Mucosa of descending colon (tissue), 3 donors: ENCODE measurements at regions not wholly inside any gene's neighbourhood (a gene's known extent, or its start where the extent isn't known, plus 50 kb on each side); places are given as distances from the start of the nearest gene placed in this dataset.

ENCODE experiments used
- ATAC-seq: fragments of 200-7000 bp; cut with Tn5 transposase; one replicate; pipeline ENCODE4 v1.9.1; 2020; ENCODE audit warnings: mild to moderate bottlenecking, moderate library complexity
- DNase-seq, 3 donors: peaks; one replicate each; pipeline ENCODE4 v3.0.0-alpha.2; 2020
- H3K36me3 ChIP-seq: fragments of 200-600 bp; one replicate; pipeline ENCODE4 v1.8.0; 2021; ENCODE audit warnings: low read depth, mild to moderate bottlenecking
- H3K4me1 ChIP-seq: fragments of 200-600 bp; one replicate; pipeline ENCODE4 v1.8.0; 2021; ENCODE audit warnings: low read depth, mild to moderate bottlenecking
- H3K4me3 ChIP-seq: fragments of 200-600 bp; one replicate; pipeline ENCODE4 v1.8.0; 2021; ENCODE audit warnings: mild to moderate bottlenecking
- H3K9me3 ChIP-seq: fragments of 200-600 bp; one replicate; pipeline ENCODE4 v1.8.0; 2021; ENCODE audit warnings: mild to moderate bottlenecking
- intact Hi-C, 2 donors: fragments of 100-400 bp; cut with DNase I in 1 of 2; cut with micrococcal nuclease in 1 of 2; formaldehyde crosslinking; loops; one replicate each; pipeline versions ENCODE4 v1.11.0 to v1.11.1; 2022; cut with DNase I, micrococcal nuclease
- TF ChIP-seq, protein P1 (sequence below): fragments of 200-600 bp; IDR thresholded peaks from one replicate; pipeline ENCODE4 v1.8.0; 2022; ENCODE audit warnings: antibody characterized with exemption, mild to moderate bottlenecking
- donor health status: DM: no; HTN: no; CAD: no; lungs with moderate emphysema.
- donor health status: DM: no; HTN: no; CAD: no.
- donor health status: DM: no; HTN: yes; CAD: no.

DNA sequence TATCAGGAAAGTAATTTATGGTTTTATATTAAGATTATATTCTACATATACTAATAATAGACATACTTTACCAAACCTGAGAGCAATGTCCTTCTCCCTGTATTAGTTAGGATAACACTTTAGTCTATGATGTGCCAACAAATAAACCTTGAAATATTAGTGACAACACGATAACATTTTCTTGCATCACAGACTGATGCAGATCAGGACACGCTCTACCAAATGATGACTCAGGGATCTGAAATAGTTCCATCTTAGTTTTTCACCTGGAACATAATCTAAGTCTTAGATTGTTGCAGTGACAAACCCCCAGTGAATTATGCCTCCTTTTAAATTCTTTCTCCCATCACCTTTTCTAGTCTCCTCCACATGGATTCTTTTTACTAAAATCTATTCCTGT lies 214.2 kb downstream of the CLCN4 start:
- H3K9me3 ChIP-seq, result no peaks in the 10 kb centered on the region
- TF ChIP-seq, protein P1, sequence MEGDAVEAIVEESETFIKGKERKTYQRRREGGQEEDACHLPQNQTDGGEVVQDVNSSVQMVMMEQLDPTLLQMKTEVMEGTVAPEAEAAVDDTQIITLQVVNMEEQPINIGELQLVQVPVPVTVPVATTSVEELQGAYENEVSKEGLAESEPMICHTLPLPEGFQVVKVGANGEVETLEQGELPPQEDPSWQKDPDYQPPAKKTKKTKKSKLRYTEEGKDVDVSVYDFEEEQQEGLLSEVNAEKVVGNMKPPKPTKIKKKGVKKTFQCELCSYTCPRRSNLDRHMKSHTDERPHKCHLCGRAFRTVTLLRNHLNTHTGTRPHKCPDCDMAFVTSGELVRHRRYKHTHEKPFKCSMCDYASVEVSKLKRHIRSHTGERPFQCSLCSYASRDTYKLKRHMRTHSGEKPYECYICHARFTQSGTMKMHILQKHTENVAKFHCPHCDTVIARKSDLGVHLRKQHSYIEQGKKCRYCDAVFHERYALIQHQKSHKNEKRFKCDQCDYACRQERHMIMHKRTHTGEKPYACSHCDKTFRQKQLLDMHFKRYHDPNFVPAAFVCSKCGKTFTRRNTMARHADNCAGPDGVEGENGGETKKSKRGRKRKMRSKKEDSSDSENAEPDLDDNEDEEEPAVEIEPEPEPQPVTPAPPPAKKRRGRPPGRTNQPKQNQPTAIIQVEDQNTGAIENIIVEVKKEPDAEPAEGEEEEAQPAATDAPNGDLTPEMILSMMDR, result no peak
- H3K4me1 ChIP-seq, result no peaks in the 10 kb centered on the region
- ATAC-seq, result no peak
- no peaks in the 10 kb centered on the region for H3K36me3 ChIP-seq
- no peak overlapping the region for H3K4me3 ChIP-seq
- no peak for DNase-seq
- intact Hi-C loops, result no loop called here

DNA sequence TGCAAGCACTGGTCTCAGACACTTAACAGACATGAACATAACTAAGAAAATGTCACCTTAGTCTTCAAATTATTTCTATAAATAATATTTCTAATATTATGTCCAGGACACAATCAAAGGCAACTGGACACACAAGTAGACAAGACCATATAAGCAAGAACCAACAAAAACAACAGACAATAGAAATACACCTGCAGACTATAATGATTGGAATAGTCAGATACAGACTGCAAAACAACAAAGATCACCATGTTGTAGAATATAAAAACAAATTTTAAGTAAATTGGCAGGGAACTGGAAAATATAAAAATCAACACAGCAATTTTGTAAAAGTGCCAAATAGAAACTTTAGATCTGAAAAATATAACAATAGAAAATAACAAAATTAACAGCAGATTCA lies 220.7 kb downstream of the CLCN4 start:
- no peaks in the 10 kb centered on the region for H3K4me1 ChIP-seq
- DNase-seq, result no peak
- no peaks in the 10 kb centered on the region for H3K36me3 ChIP-seq
- TF ChIP-seq, protein P1, result no peak
- no peaks in the 10 kb centered on the region for H3K9me3 ChIP-seq
- ATAC-seq, result no peak
- H3K4me3 ChIP-seq, result no peak overlapping the region
- intact Hi-C loops, result no loop called here

DNA sequence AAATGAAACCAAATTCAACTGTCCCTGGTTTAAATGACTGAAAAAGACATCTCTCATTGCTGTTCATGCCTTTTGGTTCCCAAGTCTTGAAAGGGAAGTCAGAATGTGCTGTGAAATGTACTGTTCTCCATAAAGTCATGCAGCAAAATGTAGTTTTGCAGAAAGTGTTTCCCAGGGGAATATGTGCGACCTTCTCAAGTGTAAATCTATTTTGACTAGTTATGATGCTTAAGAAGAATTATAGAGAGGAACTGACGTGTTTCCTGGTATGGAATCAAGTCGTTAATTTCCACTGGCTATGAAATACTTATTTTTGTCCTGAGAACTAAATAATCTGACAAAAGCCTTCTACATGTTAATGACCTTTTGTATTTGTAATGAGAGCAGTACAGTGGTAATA lies 223.1 kb downstream of the CLCN4 start:
- H3K9me3 ChIP-seq, result no peaks in the 10 kb centered on the region
- intact Hi-C loops, result no loop called here
- DNase-seq (no peak), ATAC-seq (no peak)
- no peaks in the 10 kb centered on the region for H3K36me3 ChIP-seq
- TF ChIP-seq, protein P1, result no peak
- H3K4me1 ChIP-seq, result no peaks in the 10 kb centered on the region
- no peak overlapping the region for H3K4me3 ChIP-seq

DNA sequence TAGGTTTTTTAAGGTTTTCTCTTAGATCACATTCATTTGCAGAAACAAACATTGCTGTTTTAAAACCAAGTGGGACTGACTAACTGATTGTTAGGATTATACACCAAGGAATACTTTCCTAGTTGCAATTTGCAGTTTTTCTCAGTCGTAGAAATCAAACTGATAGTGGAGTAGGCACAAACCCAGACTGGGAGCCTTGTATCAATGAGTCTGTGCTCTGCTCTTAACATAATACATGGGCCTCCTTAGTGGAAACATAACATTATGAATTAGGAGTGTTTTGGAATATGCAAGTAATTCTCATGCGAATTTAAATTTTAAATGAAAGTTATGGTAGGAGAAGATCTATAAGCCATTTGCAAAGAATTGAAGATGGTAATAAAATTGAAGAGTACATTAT lies 223.5 kb downstream of the CLCN4 start:
- ATAC-seq (no peak), DNase-seq (no peak)
- Histone ChIP-seq H3K9me3 (no peaks in the 10 kb centered on the region), H3K4me3 (no peak overlapping the region), H3K36me3 (no peaks in the 10 kb centered on the region), H3K4me1 (no peaks in the 10 kb centered on the region)
- intact Hi-C loops, result no loop called here
- TF ChIP-seq, protein P1, result no peak

DNA sequence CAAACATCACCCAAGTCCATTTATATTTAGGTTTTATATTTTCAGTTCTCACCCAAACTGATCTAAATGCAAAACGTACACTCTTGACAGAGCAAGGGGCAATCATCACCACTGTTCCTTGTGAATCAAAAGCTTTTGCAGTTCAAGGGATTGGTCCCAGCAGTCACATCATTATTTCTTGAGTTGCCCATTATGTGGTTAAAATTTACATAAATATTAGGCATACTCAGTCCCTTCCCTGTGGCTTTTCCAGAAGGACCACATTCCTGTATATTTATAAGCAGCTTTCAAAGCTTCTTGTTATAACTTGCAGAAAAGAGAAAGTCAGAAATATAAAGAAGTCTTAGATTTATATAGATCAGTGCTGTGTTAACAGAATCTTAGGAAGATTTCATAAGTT lies 224.4 kb downstream of the CLCN4 start:
- H3K4me3 ChIP-seq, result no peak overlapping the region
- intact Hi-C loops, result no loop called here
- H3K36me3 ChIP-seq, result no peaks in the 10 kb centered on the region
- ATAC-seq (no peak), DNase-seq (no peak)
- no peaks in the 10 kb centered on the region for H3K9me3 ChIP-seq
- TF ChIP-seq, protein P1, result no peak
- no peaks in the 10 kb centered on the region for H3K4me1 ChIP-seq

DNA sequence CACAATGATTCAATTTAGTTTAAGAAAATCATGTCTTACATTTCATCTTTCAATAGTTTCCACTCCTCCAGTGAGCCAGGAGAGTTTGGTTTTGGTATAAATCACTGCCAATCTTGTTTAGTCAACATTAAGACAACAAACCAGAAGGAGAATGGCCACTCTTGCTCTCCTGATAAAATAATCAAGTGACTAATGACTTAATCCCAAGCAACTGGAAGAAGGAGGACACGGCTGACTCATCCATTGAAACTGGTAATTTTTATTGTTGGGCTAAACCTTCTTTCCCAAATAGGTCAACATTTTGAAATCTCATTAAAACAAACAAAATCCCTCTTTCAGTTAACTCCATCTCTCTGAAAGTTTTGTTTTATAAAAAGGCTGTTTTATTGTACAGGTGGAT lies 230.2 kb downstream of the CLCN4 start:
- ATAC-seq (no peak), DNase-seq (no peak)
- Histone ChIP-seq H3K4me3 (no peak overlapping the region), H3K36me3 (no peaks in the 10 kb centered on the region), H3K4me1 (no peaks in the 10 kb centered on the region), H3K9me3 (no peaks in the 10 kb centered on the region)
- TF ChIP-seq, protein P1, result no peak
- intact Hi-C loops, result no loop called here
